SJCRH30 (cell line): ENCODE measurements at regions not wholly inside any gene's neighbourhood (a gene's known extent, or its start where the extent isn't known, plus 50 kb on each side); places are given as distances from the start of the nearest gene placed in this dataset.

Source experiments
- DNase-seq, 2 experiments: peaks; one replicate each; pipeline ENCODE4 v3.0.0-alpha.2; 2015 to 2020
- H3K27ac ChIP-seq: fragments of 250-450 bp; sonication (Bioruptor Pico); 2 replicates; pipeline ENCODE4 v1.5.1; 2020; ENCODE audit warnings: mild to moderate bottlenecking, moderate library complexity
- H3K27me3 ChIP-seq: fragments of 250-450 bp; sonication (Bioruptor Pico); 2 replicates; pipeline ENCODE4 v1.5.1; 2020; ENCODE audit warnings: mild to moderate bottlenecking, moderate library complexity
- H3K36me3 ChIP-seq: fragments of 250-450 bp; sonication (Bioruptor Pico); 2 replicates; pipeline ENCODE4 v1.5.1; 2020; ENCODE audit warnings: mild to moderate bottlenecking, moderate library complexity
- H3K4me1 ChIP-seq: fragments of 250-450 bp; sonication (Bioruptor Pico); 2 replicates; pipeline ENCODE4 v1.5.1; 2020; ENCODE audit warnings: mild to moderate bottlenecking, moderate library complexity
- H3K4me3 ChIP-seq: fragments of 250-450 bp; sonication (Bioruptor Pico); 2 replicates; pipeline ENCODE4 v1.5.1; 2020; ENCODE audit warnings: mild to moderate bottlenecking, moderate library complexity
- H3K9me3 ChIP-seq: fragments of 250-450 bp; sonication (Bioruptor Pico); replicated peaks from 2 replicates; pipeline ENCODE4 v1.5.1; 2020; ENCODE audit warnings: mild to moderate bottlenecking, moderate library complexity

- Histone ChIP-seq H3K27ac (no peak overlapping the region), H3K9me3 (no peaks in the 10 kb centered on the region), H3K36me3 (no peaks in the 10 kb centered on the region), H3K27me3 (no peaks in the 10 kb centered on the region), H3K4me3 (no peak overlapping the region), H3K4me1 (no peaks in the 10 kb centered on the region)
- no peak for DNase-seq
Observed at GRCh38 chr1:184326278-184326677, 60.6 kb upstream of the C1orf21 start.

- no peak overlapping the region for H3K4me3 ChIP-seq
- DNase-seq, result no peak
- no peaks in the 10 kb centered on the region for H3K36me3 ChIP-seq
- no peaks in the 10 kb centered on the region for H3K27me3 ChIP-seq
- H3K27ac ChIP-seq, result no peak overlapping the region
- no peaks in the 10 kb centered on the region for H3K4me1 ChIP-seq
- no peaks in the 10 kb centered on the region for H3K9me3 ChIP-seq
Observed at GRCh38 chr1:184329245-184329953, 57.4 kb upstream of the C1orf21 start.

GRCh38 chr1:184329962-184330868 lies 56.6 kb upstream of the C1orf21 start:
- H3K36me3 ChIP-seq, result no peaks in the 10 kb centered on the region
- H3K27ac ChIP-seq, result no peak overlapping the region
- DNase-seq, result peak in 1 of 2 experiments; percentile 1
- no peaks in the 10 kb centered on the region for H3K4me1 ChIP-seq
- H3K27me3 ChIP-seq, result no peaks in the 10 kb centered on the region
- no peaks in the 10 kb centered on the region for H3K9me3 ChIP-seq
- no peak overlapping the region for H3K4me3 ChIP-seq

GRCh38 chr1:184330875-184331274 lies 56.0 kb upstream of the C1orf21 start:
- H3K4me1 ChIP-seq, result no peaks in the 10 kb centered on the region
- no peaks in the 10 kb centered on the region for H3K9me3 ChIP-seq
- no peak for DNase-seq
- H3K4me3 ChIP-seq, result no peak overlapping the region
- H3K27me3 ChIP-seq, result no peaks in the 10 kb centered on the region
- no peak overlapping the region for H3K27ac ChIP-seq
- H3K36me3 ChIP-seq, result no peaks in the 10 kb centered on the region
